ENCODE measurements at regions not wholly inside any gene's neighbourhood (a gene's known extent, or its start where the extent isn't known, plus 50 kb on each side); places are given as distances from the start of the nearest gene placed in this dataset.

- Mint-ChIP-seq H3K4me3 (no peak overlapping the region), H3K27ac (peak overlapping the region; percentile 54), H3K36me3 (ENCODE audit: low read depth) (peaks cover 6% of the 10 kb centered on the region), H3K27me3 (peaks cover 4% of the 10 kb centered on the region), H3K9me3 (no peaks in the 10 kb centered on the region), H3K4me1 (peaks cover 40% of the 10 kb centered on the region)
- CTCF ChIA-PET = interaction anchor here (1.1 to 1.2 kb wide), 2 partner anchors 13 to 33 kb away, joined by 3 read pairs; no protein-coding TSS in a partner anchor
- POLR2A ChIA-PET = interaction anchor here (1.1 kb wide), 1 partner anchor 13 kb away, joined by 3 read pairs; no protein-coding TSS in a partner anchor
- DNase-seq = no peak
These were observed 140.3 kb upstream of the ERRFI1 start for GRCh38 chr1:8166406-8166805.

- Mint-ChIP-seq H3K36me3 (ENCODE audit: low read depth) (peaks cover 6% of the 10 kb centered on the region), H3K27ac (no peak overlapping the region), H3K9me3 (no peaks in the 10 kb centered on the region), H3K4me1 (peaks cover 40% of the 10 kb centered on the region), H3K4me3 (no peak overlapping the region), H3K27me3 (peaks cover 4% of the 10 kb centered on the region)
- POLR2A ChIA-PET = no interaction called here
- CTCF ChIA-PET = interaction anchor here (0.6 to 1.2 kb wide), 6 partner anchors 12 to 580 kb away, joined by 3 read pairs; no protein-coding TSS in a partner anchor
- no peak for DNase-seq
These were observed 139.7 kb upstream of the ERRFI1 start for GRCh38 chr1:8165595-8166360.

GRCh38 chr1:8164670-8165069 lies 138.6 kb upstream of the ERRFI1 start:
- Mint-ChIP-seq H3K4me1 (peaks cover 31% of the 10 kb centered on the region), H3K27me3 (peaks cover 4% of the 10 kb centered on the region), H3K27ac (no peak overlapping the region), H3K4me3 (no peak overlapping the region), H3K36me3 (ENCODE audit: low read depth) (peaks cover 3% of the 10 kb centered on the region), H3K9me3 (no peaks in the 10 kb centered on the region)
- ChIA-PET POLR2A (no interaction called here), CTCF (interaction anchor here (1.1 kb wide), 1 partner anchor 21 kb away, joined by 3 read pairs; no protein-coding TSS in a partner anchor)
- DNase-seq = no peak

- POLR2A ChIA-PET = no interaction called here
- Mint-ChIP-seq H3K9me3 (no peaks in the 10 kb centered on the region), H3K4me1 (peaks cover 22% of the 10 kb centered on the region), H3K27me3 (peaks cover 4% of the 10 kb centered on the region), H3K36me3 (ENCODE audit: low read depth) (no peaks in the 10 kb centered on the region), H3K4me3 (no peak overlapping the region), H3K27ac (no peak overlapping the region)
- CTCF ChIA-PET = no interaction called here
- DNase-seq = no peak
These were observed 136.9 kb upstream of the ERRFI1 start for GRCh38 chr1:8163039-8163438.

GRCh38 chr1:8162168-8162567 lies 136.1 kb upstream of the ERRFI1 start:
- Mint-ChIP-seq H3K4me3 (no peak overlapping the region), H3K9me3 (no peaks in the 10 kb centered on the region), H3K4me1 (peaks cover 14% of the 10 kb centered on the region), H3K36me3 (ENCODE audit: low read depth) (no peaks in the 10 kb centered on the region), H3K27ac (no peak overlapping the region), H3K27me3 (peaks cover 4% of the 10 kb centered on the region)
- CTCF ChIA-PET = no interaction called here
- no peak for DNase-seq
- POLR2A ChIA-PET = no interaction called here

GRCh38 chr1:8161546-8162105 lies 135.5 kb upstream of the ERRFI1 start:
- Mint-ChIP-seq H3K4me1 (peaks cover 11% of the 10 kb centered on the region), H3K27ac (no peak overlapping the region), H3K9me3 (no peaks in the 10 kb centered on the region), H3K4me3 (no peak overlapping the region), H3K36me3 (ENCODE audit: low read depth) (no peaks in the 10 kb centered on the region), H3K27me3 (peaks cover 4% of the 10 kb centered on the region)
- ChIA-PET POLR2A (no interaction called here), CTCF (no interaction called here)
- no peak for DNase-seq

- DNase-seq = no peak
- ChIA-PET CTCF (interaction anchor here (0.6 kb wide), 1 partner anchor 1304 kb away, joined by 3 read pairs; no protein-coding TSS in a partner anchor), POLR2A (no interaction called here)
- Mint-ChIP-seq H3K4me3 (no peak overlapping the region), H3K27ac (no peak overlapping the region), H3K4me1 (peaks cover 5% of the 10 kb centered on the region), H3K36me3 (ENCODE audit: low read depth) (no peaks in the 10 kb centered on the region), H3K9me3 (no peaks in the 10 kb centered on the region), H3K27me3 (peaks cover 12% of the 10 kb centered on the region)
These were observed 133.4 kb upstream of the ERRFI1 start for GRCh38 chr1:8159470-8160024.

- Mint-ChIP-seq H3K27ac (no peak overlapping the region), H3K36me3 (ENCODE audit: low read depth) (no peaks in the 10 kb centered on the region), H3K27me3 (peaks cover 13% of the 10 kb centered on the region), H3K4me3 (no peak overlapping the region), H3K4me1 (peaks cover 9% of the 10 kb centered on the region), H3K9me3 (no peaks in the 10 kb centered on the region)
- POLR2A ChIA-PET = no interaction called here
- no peak for DNase-seq
- CTCF ChIA-PET = interaction anchor here (0.6 kb wide), 1 partner anchor 1305 kb away, joined by 3 read pairs; no protein-coding TSS in a partner anchor
These were observed 132.9 kb upstream of the ERRFI1 start for GRCh38 chr1:8158995-8159394.

- Mint-ChIP-seq H3K36me3 (ENCODE audit: low read depth) (peaks cover 4% of the 10 kb centered on the region), H3K27ac (no peak overlapping the region), H3K27me3 (peaks cover 13% of the 10 kb centered on the region), H3K4me1 (peaks cover 19% of the 10 kb centered on the region), H3K9me3 (peaks cover 9% of the 10 kb centered on the region), H3K4me3 (no peak overlapping the region)
- ChIA-PET CTCF (no interaction called here), POLR2A (no interaction called here)
- DNase-seq = no peak
These were observed 131.7 kb upstream of the ERRFI1 start for GRCh38 chr1:8157765-8158164.

GRCh38 chr1:8155528-8156186 lies 129.5 kb upstream of the ERRFI1 start:
- Mint-ChIP-seq H3K4me1 (peaks cover 39% of the 10 kb centered on the region), H3K27me3 (peaks cover 14% of the 10 kb centered on the region), H3K36me3 (ENCODE audit: low read depth) (peaks cover 7% of the 10 kb centered on the region), H3K27ac (no peak overlapping the region), H3K4me3 (no peak overlapping the region), H3K9me3 (peaks cover 12% of the 10 kb centered on the region)
- ChIA-PET CTCF (interaction anchor here (1.1 to 1.5 kb wide), 2 partner anchors 10 to 31 kb away, joined by 3 read pairs; no protein-coding TSS in a partner anchor), POLR2A (no interaction called here)
- no peak for DNase-seq

GRCh38 chr1:8154621-8155052 lies 128.5 kb upstream of the ERRFI1 start:
- H3K27ac Mint-ChIP-seq = no peak overlapping the region

GRCh38 chr1:8153961-8154360 lies 127.9 kb upstream of the ERRFI1 start:
- Mint-ChIP-seq H3K36me3 (ENCODE audit: low read depth) (peaks cover 8% of the 10 kb centered on the region), H3K4me3 (no peak overlapping the region), H3K27ac (no peak overlapping the region), H3K4me1 (peaks cover 53% of the 10 kb centered on the region), H3K9me3 (peaks cover 12% of the 10 kb centered on the region), H3K27me3 (peaks cover 18% of the 10 kb centered on the region)
- ChIA-PET POLR2A (no interaction called here), CTCF (interaction anchor here (1.2 to 2.0 kb wide), 3 partner anchors 12 to 123 kb away, joined by 3 to 7 read pairs (median 6); no protein-coding TSS in a partner anchor)
- no peak for DNase-seq

More at GRCh38 chr1:8154621-8155052, 128.5 kb upstream of the ERRFI1 start:
- POLR2A ChIA-PET = no interaction called here
- no peak overlapping the region for H3K4me3 Mint-ChIP-seq
- CTCF ChIA-PET = interaction anchor here (1.1 kb wide), 1 partner anchor 9 kb away, joined by 3 read pairs; no protein-coding TSS in a partner anchor
- peaks cover 8% of the 10 kb centered on the region for H3K36me3 Mint-ChIP-seq (ENCODE audit: low read depth)
- H3K4me1 Mint-ChIP-seq = peaks cover 47% of the 10 kb centered on the region
- peaks cover 12% of the 10 kb centered on the region for H3K9me3 Mint-ChIP-seq
- peaks cover 15% of the 10 kb centered on the region for H3K27me3 Mint-ChIP-seq
- DNase-seq = no peak

All from activated CD4-positive, alpha-beta T cell treated with anti-CD3 and anti-CD28 coated beads, Interleukin-2, amount 10 ng/mL, durations not matched to agents 7 days and 5 days (primary cell).